Mesenchymal stem cell (in vitro differentiated cells and primary cell): ENCODE measurements at regions not wholly inside any gene's neighbourhood (a gene's known extent, or its start where the extent isn't known, plus 50 kb on each side); places are given as distances from the start of the nearest gene placed in this dataset.

Experiments used
- DNase-seq: peaks from one replicate; pipeline ENCODE4 v3.0.0-alpha.2; 2013
- H2AFZ ChIP-seq: one replicate; pipeline ENCODE4 v1.6.1; 2013; ENCODE audit warnings: low read depth, mild to moderate bottlenecking, control low read depth, inconsistent platforms, low read length, moderate library complexity
- H2AK5ac ChIP-seq: 2 replicates; pipeline ENCODE4 v1.6.1; 2013; ENCODE audit warnings: low read length, moderate library complexity, mild to moderate bottlenecking, inconsistent platforms; ENCODE audit not compliant: severe bottlenecking
- H2BK120ac ChIP-seq: one replicate; pipeline ENCODE4 v1.6.1; 2013; ENCODE audit warnings: low read depth, mild to moderate bottlenecking, inconsistent platforms, low read length, moderate library complexity
- H2BK12ac ChIP-seq, 2 experiments: one replicate each; pipeline ENCODE4 v1.6.1; 2013; ENCODE audit warnings: inconsistent platforms in 2 of 2, low read length in 2 of 2, mild to moderate bottlenecking in 2 of 2, moderate library complexity in 2 of 2, control low read depth in 1 of 2
- H2BK15ac ChIP-seq: one replicate; pipeline ENCODE4 v1.6.1; 2013; ENCODE audit warnings: mild to moderate bottlenecking, low read depth, inconsistent platforms; ENCODE audit not compliant: poor library complexity, severe bottlenecking
- H2BK5ac ChIP-seq: 2 replicates; pipeline ENCODE4 v1.6.1; 2013; ENCODE audit warnings: low read depth, mild to moderate bottlenecking, low read length, control low read depth, inconsistent platforms; ENCODE audit not compliant: poor library complexity, severe bottlenecking
- H3K14ac ChIP-seq, 2 experiments: one replicate each; pipeline ENCODE4 v1.6.1; 2013; ENCODE audit warnings: inconsistent platforms in 2 of 2, low read length in 2 of 2, control low read depth in 1 of 2, mild to moderate bottlenecking in 1 of 2, moderate library complexity in 1 of 2
- H3K18ac ChIP-seq, 2 experiments: one replicate each; pipeline ENCODE4 v1.6.1; 2013; ENCODE audit warnings: inconsistent platforms in 2 of 2, low read length in 2 of 2, control low read depth in 1 of 2, low read depth in 1 of 2, mild to moderate bottlenecking in 1 of 2
- H3K23ac ChIP-seq, 2 experiments: one replicate each; pipeline ENCODE4 v1.6.1; 2013; ENCODE audit warnings: inconsistent platforms in 2 of 2, low read length in 2 of 2, mild to moderate bottlenecking in 2 of 2, moderate library complexity in 2 of 2, control low read depth in 1 of 2
- H3K27ac ChIP-seq: 2 replicates; pipeline ENCODE4 v1.5.1; 2013; ENCODE audit warnings: mild to moderate bottlenecking, moderate library complexity, low read length, control low read depth, inconsistent platforms; ENCODE audit not compliant: poor library complexity, severe bottlenecking
- H3K27me3 ChIP-seq, 2 experiments: 2 replicates each; pipeline versions ENCODE4 v1.6.1 to v1.7.0; 2013; ENCODE audit warnings: low read length in 2 of 2, mild to moderate bottlenecking in 2 of 2, moderate library complexity in 2 of 2, control low read depth in 1 of 2, inconsistent platforms in 1 of 2; ENCODE audit not compliant: control insufficient read depth in 1 of 2, insufficient read depth in 1 of 2
- H3K36me3 ChIP-seq, 2 experiments: 2 replicates each; pipeline versions ENCODE4 v1.6.1 to v1.7.0; 2013; ENCODE audit warnings: low read length in 2 of 2, control low read depth in 1 of 2, inconsistent platforms in 1 of 2, low read depth in 1 of 2, mild to moderate bottlenecking in 1 of 2; ENCODE audit not compliant: insufficient read depth in 2 of 2, control insufficient read depth in 1 of 2
- H3K4ac ChIP-seq, 2 experiments: one replicate each; pipeline ENCODE4 v1.6.1; 2013; ENCODE audit warnings: inconsistent platforms in 2 of 2, low read length in 2 of 2, mild to moderate bottlenecking in 2 of 2, moderate library complexity in 2 of 2, control low read depth in 1 of 2, low read depth in 1 of 2
- H3K4me1 ChIP-seq: 2 replicates; pipeline ENCODE4 v1.6.1; 2013; ENCODE audit warnings: low read depth, low read length, control low read depth; ENCODE audit not compliant: control insufficient read depth, insufficient read depth
- H3K4me2 ChIP-seq: 2 replicates; pipeline ENCODE4 v1.6.1; 2013; ENCODE audit warnings: low read length, mild to moderate bottlenecking, inconsistent platforms; ENCODE audit not compliant: poor library complexity, severe bottlenecking
- H3K4me3 ChIP-seq, 2 experiments: 2 replicates each; pipeline versions ENCODE4 v1.5.1 to v1.7.0; 2013; ENCODE audit warnings: low read length in 2 of 2, mild to moderate bottlenecking in 2 of 2, control low read depth in 1 of 2, low read depth in 1 of 2; ENCODE audit not compliant: insufficient read depth in 1 of 2
- H3K79me1 ChIP-seq: replicated peaks from 2 replicates; pipeline ENCODE4 v1.6.1; 2013; ENCODE audit warnings: mild to moderate bottlenecking, control low read depth, low read length, inconsistent platforms; ENCODE audit not compliant: poor library complexity, severe bottlenecking
- H3K9ac ChIP-seq: 2 replicates; pipeline ENCODE4 v1.7.0; 2013; ENCODE audit warnings: mild to moderate bottlenecking, low read length, moderate library complexity
- H3K9me3 ChIP-seq: 2 replicates; pipeline ENCODE4 v1.7.0; 2013; ENCODE audit warnings: mild to moderate bottlenecking, low read length; ENCODE audit not compliant: control insufficient read depth
- H4K8ac ChIP-seq: one replicate; pipeline ENCODE4 v1.6.1; 2013; ENCODE audit warnings: inconsistent platforms, mild to moderate bottlenecking, low read length, moderate library complexity
- H4K91ac ChIP-seq: one replicate; pipeline ENCODE4 v1.6.1; 2013; ENCODE audit warnings: mild to moderate bottlenecking, low read length, inconsistent platforms
- WGBS: methylation state at CpG from one replicate; pipeline ENCODE4 v1.1.7; 2013; ENCODE audit warnings: mixed read lengths; 5-methylcytosine and 5-hydroxymethylcytosine counted together

GRCh38 chr4:159447296-159447695, 344.4 kb downstream of the RAPGEF2 start:
- no peak overlapping the region for H2BK5ac ChIP-seq
- no peaks in the 10 kb centered on the region for H3K79me1 ChIP-seq
- H3K23ac ChIP-seq, result no peak overlapping the region
- WGBS, result 85% methylated on average over 3 of the region's 4 CpGs
- H2BK12ac ChIP-seq, result no peak overlapping the region
- H2AFZ ChIP-seq, result no peak overlapping the region
- no peak overlapping the region for H3K4me2 ChIP-seq
- no peak overlapping the region for H3K14ac ChIP-seq
- no peak overlapping the region for H2BK120ac ChIP-seq
- H2BK15ac ChIP-seq, result no peak overlapping the region
- H3K18ac ChIP-seq, result no peak overlapping the region
- no peaks in the 10 kb centered on the region for H3K36me3 ChIP-seq
- H3K27ac ChIP-seq, result no peak overlapping the region
- no peak overlapping the region for H2AK5ac ChIP-seq
- DNase-seq, result no peak
- H3K9ac ChIP-seq, result no peak overlapping the region
- H3K4me3 ChIP-seq, result no peak overlapping the region
- no peak overlapping the region for H4K91ac ChIP-seq
- H3K9me3 ChIP-seq, result no peaks in the 10 kb centered on the region
- no peaks in the 10 kb centered on the region for H3K27me3 ChIP-seq
- H3K4ac ChIP-seq, result no peak overlapping the region
- peaks cover 2% of the 10 kb centered on the region for H3K4me1 ChIP-seq
- no peak overlapping the region for H4K8ac ChIP-seq

GRCh38 chr4:159451006-159451405, 348.1 kb downstream of the RAPGEF2 start:
- Histone ChIP-seq H2BK12ac (no peak overlapping the region), H2BK15ac (no peak overlapping the region), H4K8ac (no peak overlapping the region), H2AFZ (no peak overlapping the region), H3K27ac (no peak overlapping the region), H2BK5ac (no peak overlapping the region), H3K9ac (no peak overlapping the region), H3K23ac (no peak overlapping the region), H3K14ac (no peak overlapping the region), H3K79me1 (no peaks in the 10 kb centered on the region), H4K91ac (no peak overlapping the region), H3K4me1 (peaks cover 2% of the 10 kb centered on the region), H3K27me3 (no peaks in the 10 kb centered on the region), H3K36me3 (no peaks in the 10 kb centered on the region), H3K4ac (no peak overlapping the region), H3K4me2 (no peak overlapping the region), H3K18ac (no peak overlapping the region), H3K9me3 (no peaks in the 10 kb centered on the region), H2AK5ac (no peak overlapping the region), H2BK120ac (no peak overlapping the region), H3K4me3 (no peak overlapping the region)
- DNase-seq, result no peak
- WGBS, result 100% methylated on average over 1 of the region's 2 CpGs

DNA sequence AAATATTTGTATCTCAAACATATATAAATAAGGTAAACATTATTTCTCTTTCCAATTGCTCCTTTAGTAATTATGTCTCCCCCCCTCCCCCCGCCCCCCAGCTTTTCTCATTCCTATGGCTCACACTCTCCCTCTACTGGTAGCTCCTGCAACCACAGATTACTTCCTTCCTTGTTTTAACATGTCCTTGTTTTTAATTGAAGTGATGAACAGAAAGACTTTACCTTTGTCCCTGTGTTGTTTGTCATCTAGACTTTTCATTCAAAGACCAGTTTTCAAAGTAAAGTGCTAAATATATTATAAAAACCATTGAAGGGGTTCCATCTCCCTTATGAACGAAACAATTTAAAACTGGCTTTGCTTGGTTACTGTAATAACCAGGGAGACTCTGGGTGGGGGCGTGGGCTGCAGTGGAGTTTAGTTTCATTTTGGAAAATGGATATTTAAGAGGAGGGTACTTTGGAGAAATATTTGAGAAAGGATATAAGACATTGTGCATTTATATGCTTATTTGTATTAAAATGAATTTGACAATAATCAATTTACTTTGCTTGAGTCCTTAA, 352.9 kb downstream of the RAPGEF2 start:
- DNase-seq, result peak; percentile 64
- H4K8ac ChIP-seq, result no peak overlapping the region
- H3K4ac ChIP-seq, result no peak overlapping the region
- H2AK5ac ChIP-seq, result no peak overlapping the region
- no peaks in the 10 kb centered on the region for H3K4me1 ChIP-seq
- H2BK12ac ChIP-seq, result no peak overlapping the region
- H3K4me3 ChIP-seq, result no peak overlapping the region
- H3K36me3 ChIP-seq, result no peaks in the 10 kb centered on the region
- H3K27me3 ChIP-seq, result no peaks in the 10 kb centered on the region
- no peak overlapping the region for H3K18ac ChIP-seq
- no peaks in the 10 kb centered on the region for H3K79me1 ChIP-seq
- no peak overlapping the region for H4K91ac ChIP-seq
- H2BK15ac ChIP-seq, result no peak overlapping the region
- no peak overlapping the region for H3K27ac ChIP-seq
- no peaks in the 10 kb centered on the region for H3K9me3 ChIP-seq
- whole genome bisulfite sequencing, result 64% methylated on average over 2 of the region's 3 CpGs
- H3K9ac ChIP-seq, result peak overlapping the region; percentile 76
- H2BK5ac ChIP-seq, result no peak overlapping the region
- H2AFZ ChIP-seq, result no peak overlapping the region
- no peak overlapping the region for H2BK120ac ChIP-seq
- no peak overlapping the region for H3K23ac ChIP-seq
- no peak overlapping the region for H3K14ac ChIP-seq
- H3K4me2 ChIP-seq, result peak overlapping the region; percentile 7

DNA sequence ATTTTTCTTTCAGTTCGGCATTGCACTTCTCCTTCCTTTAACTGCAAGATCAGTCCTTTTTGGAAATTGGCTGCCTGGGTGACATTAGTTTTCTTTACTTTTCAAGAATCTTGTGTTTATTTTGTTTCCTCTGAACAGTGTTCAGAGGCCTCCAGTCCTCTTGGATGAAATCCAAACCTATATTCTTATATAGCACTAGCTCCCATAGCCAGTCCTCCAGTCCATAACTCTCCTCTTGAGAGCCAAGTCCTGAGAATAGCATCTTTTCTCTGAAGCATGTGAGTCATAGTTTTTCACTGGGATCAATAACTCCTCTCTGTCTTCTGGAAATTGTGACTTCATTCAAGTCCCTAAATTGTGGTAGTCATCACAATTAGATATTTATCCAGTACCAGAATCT, 357.5 kb downstream of the RAPGEF2 start:
- Histone ChIP-seq H2AK5ac (no peak overlapping the region), H3K9me3 (peaks cover 19% of the 10 kb centered on the region), H3K36me3 (no peaks in the 10 kb centered on the region), H4K91ac (no peak overlapping the region), H3K4me2 (no peak overlapping the region), H2BK120ac (no peak overlapping the region), H3K23ac (no peak overlapping the region), H3K27me3 (no peaks in the 10 kb centered on the region), H3K4me3 (no peak overlapping the region), H3K14ac (no peak overlapping the region), H3K79me1 (no peaks in the 10 kb centered on the region), H2BK5ac (no peak overlapping the region), H3K27ac (no peak overlapping the region), H3K18ac (no peak overlapping the region), H3K4me1 (no peaks in the 10 kb centered on the region), H2AFZ (no peak overlapping the region), H2BK12ac (no peak overlapping the region), H2BK15ac (no peak overlapping the region), H3K4ac (no peak overlapping the region), H3K9ac (no peak overlapping the region), H4K8ac (no peak overlapping the region)
- WGBS, result 100% methylated on average over 1 of the region's 1 CpG
- DNase-seq, result peak; percentile 58
